HepG2 (cell line): ENCODE measurements at regions not wholly inside any gene's neighbourhood (a gene's known extent, or its start where the extent isn't known, plus 50 kb on each side); places are given as distances from the start of the nearest gene placed in this dataset.

Experiments used
- ATAC-seq: fragments of 200-7000 bp; cut with Tn5 transposase; 3 replicates; pipeline ENCODE4 v1.9.1; 2020; ENCODE audit warnings: mild to moderate bottlenecking, moderate library complexity
- BruUV-seq: library from RNA; stranded (reverse); fragments of 400-500 nt; replicated peaks from 2 replicates; lab custom pipeline; 2021; lab: Mats Ljungman, UMichigan
- CTCF ChIA-PET: fragments of 300-600 bp; formaldehyde crosslinking; extraction: SDS; loops from one replicate; lab custom pipeline; 2021; ENCODE audit warnings: low total read pairs, inconsistent platforms, low intra/inter-chr PET ratio; lab: Yijun Ruan, JAX
- POLR2A ChIA-PET: fragments of 350-600 bp; sonication (Branson Sonifier 250); formaldehyde crosslinking; loops from one replicate; lab custom pipeline; 2020; ENCODE audit warnings: antibody characterized with exemption, inconsistent platforms; lab: Yijun Ruan, JAX
- DNase-seq: peaks from one replicate; pipeline ENCODE4 v3.0.0-alpha.2; 2015; ENCODE audit warnings: low spot score
- FAIRE-seq: peaks from 3 replicates; lab custom pipeline; 2011; peaks lifted over from hg19 to GRCh38; lab: Jason Lieb, UNC
- H2AFZ ChIP-seq: one replicate; pipeline ENCODE4 v1.6.1; 2011; ENCODE audit warnings: low read length, inconsistent platforms
- H3K27ac ChIP-seq: fragments of 300-600 bp; 3 replicates; pipeline ENCODE4 v1.8.0; 2011; ENCODE audit warnings: mixed run types, mild to moderate bottlenecking, mixed read lengths, low read length, inconsistent platforms; ENCODE audit not compliant: insufficient read depth; ENCODE audit errors: extremely low read length
- H3K27me3 ChIP-seq, 2 experiments: fragments of 200-600 bp in 1 of 2; 2 replicates in 1 of 2; 3 replicates in 1 of 2; pipeline versions ENCODE4 v1.6.0 to v1.8.0; 2011; ENCODE audit warnings: low read length in 2 of 2, mild to moderate bottlenecking in 2 of 2, moderate library complexity in 2 of 2, inconsistent platforms in 1 of 2; ENCODE audit not compliant: insufficient read depth in 2 of 2, control insufficient read depth in 1 of 2
- H3K36me3 ChIP-seq, 2 experiments: fragments of 200-600 bp in 1 of 2; replicated peaks in 1 of 2; 2 replicates in 1 of 2; 3 replicates in 1 of 2; pipeline versions ENCODE4 v1.5.1 to v1.8.0; 2011; ENCODE audit warnings: low read length in 2 of 2, inconsistent platforms in 1 of 2; ENCODE audit not compliant: insufficient read depth in 2 of 2, control insufficient read depth in 1 of 2
- H3K4me1 ChIP-seq: 2 replicates; pipeline ENCODE4 v1.5.1; 2012; ENCODE audit warnings: low read length, inconsistent platforms; ENCODE audit not compliant: insufficient read depth
- H3K4me2 ChIP-seq: 2 replicates; pipeline ENCODE4 v1.6.0; 2011; ENCODE audit warnings: low read depth, low read length, inconsistent platforms
- H3K4me3 ChIP-seq, 3 experiments: fragments of 200-600 bp in 1 of 3; sonication (generic), shearing (Covaris generic) in 1 of 3; replicated peaks in 1 of 3; 2 replicates each; pipeline ENCODE4 v1.5.1; 2011 to 2016; ENCODE audit warnings: low read length in 3 of 3, inconsistent platforms in 2 of 3, low read depth in 2 of 3, mild to moderate bottlenecking in 2 of 3, control low read depth in 1 of 3, mixed read lengths in 1 of 3; ENCODE audit not compliant: insufficient read depth in 1 of 3
- H3K79me2 ChIP-seq: one replicate; pipeline ENCODE4 v1.6.1; 2011; ENCODE audit warnings: low read length, inconsistent platforms; ENCODE audit not compliant: insufficient read depth
- H3K9ac ChIP-seq: 2 replicates; pipeline ENCODE4 v1.6.0; 2011; ENCODE audit warnings: mild to moderate bottlenecking, low read depth, low read length, inconsistent platforms; ENCODE audit not compliant: insufficient read depth
- H3K9me3 ChIP-seq: 2 replicates; pipeline ENCODE4 v1.5.1; 2012; ENCODE audit warnings: mild to moderate bottlenecking, low read length
- H4K20me1 ChIP-seq: 2 replicates; pipeline ENCODE4 v1.6.0; 2011; ENCODE audit warnings: inconsistent platforms, mild to moderate bottlenecking, low read length, moderate library complexity; ENCODE audit not compliant: insufficient read depth
- KLF13 ChIP-seq: sonication (generic); formaldehyde crosslinking; IDR thresholded peaks from 2 replicates; pipeline ENCODE4 v1.4.0; 2020; ENCODE audit warnings: mild to moderate bottlenecking, missing genetic modification reagents
- RELA ChIP-seq: sonication (generic); formaldehyde crosslinking; IDR thresholded peaks from 2 replicates; pipeline ENCODE4 v1.4.0; 2020; ENCODE audit warnings: missing genetic modification reagents
- SPEN ChIP-seq: sonication (generic); formaldehyde crosslinking; IDR thresholded peaks from 2 replicates; pipeline ENCODE4 v1.5.1; 2020; ENCODE audit warnings: low read depth, mild to moderate bottlenecking, missing genetic modification reagents
- TEAD3 ChIP-seq: optimal IDR thresholded peaks from 2 replicates; pipeline ENCODE3; 2016; ENCODE audit warnings: borderline replicate concordance
- ZNF354B ChIP-seq: sonication (generic); formaldehyde crosslinking; IDR thresholded peaks from 2 replicates; pipeline ENCODE4 v1.8.0; 2022; ENCODE audit warnings: mild to moderate bottlenecking, missing genetic modification reagents
- ZNF839 ChIP-seq: sonication (generic); formaldehyde crosslinking; IDR thresholded peaks from 2 replicates; pipeline ENCODE4 v1.4.0; 2020; ENCODE audit warnings: missing genetic modification reagents, mild to moderate bottlenecking, borderline replicate concordance
- WGBS: methylation state at CpG from one replicate; pipeline ENCODE4 v1.1.6; 2017; ENCODE audit warnings: low lambda C conversion rate; 5-methylcytosine and 5-hydroxymethylcytosine counted together
- in situ Hi-C: cut with HindIII; loops from 2 replicates; pipeline ENCODE4 v1.10.0; 2017; ENCODE audit warnings: low pct_unique_long_range_greater_than_20kb; ENCODE audit not compliant: extremely low pct_ligation_motif_present
- intact Hi-C: fragments of 100-400 bp; cut with micrococcal nuclease; formaldehyde crosslinking; loops from one replicate; pipeline ENCODE4 v1.10.0; 2022; ENCODE audit not compliant: unreplicated experiment
- TF ChIP-seq, protein P1 (sequence below): sonication (generic); formaldehyde crosslinking; IDR thresholded peaks from 2 replicates; pipeline ENCODE4 v1.9.0; 2021; ENCODE audit warnings: mild to moderate bottlenecking, missing genetic modification reagents
- TF ChIP-seq, protein P2 (sequence below): sonication (generic); formaldehyde crosslinking; IDR thresholded peaks from 2 replicates; pipeline ENCODE4 v1.9.0; 2022; ENCODE audit warnings: low read depth, missing genetic modification reagents
- TF ChIP-seq, protein P3 (sequence below): IDR thresholded peaks from 2 replicates; pipeline ENCODE4 v1.6.1; 2018; ENCODE audit warnings: missing genetic modification reagents, mild to moderate bottlenecking, missing compliant biosample characterization
- TF ChIP-seq, protein P4 (sequence below): IDR thresholded peaks from 2 replicates; pipeline ENCODE4 v1.6.1; 2012; ENCODE audit warnings: low read length, improper control_type of control experiment

DNA sequence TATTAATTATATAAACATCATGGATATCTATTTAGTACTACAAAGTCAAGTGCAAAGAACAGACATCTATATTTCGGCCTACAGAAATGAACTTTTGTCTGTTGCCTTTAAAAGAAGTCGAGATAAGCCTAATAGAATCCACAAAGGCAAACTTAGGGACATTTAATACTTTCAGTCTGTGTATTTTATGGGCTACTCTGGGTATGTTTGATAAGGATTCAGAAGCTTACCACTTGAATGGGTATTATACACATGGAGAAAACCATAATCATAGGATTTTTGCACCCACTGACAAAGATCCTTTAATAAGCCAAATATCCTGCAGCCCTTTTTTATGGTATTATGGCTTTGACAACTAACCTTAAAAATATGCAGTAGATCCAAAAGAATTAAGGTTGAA, 224.8 kb downstream of the LMO4 start (continued):
- TF ChIP-seq, protein P1, sequence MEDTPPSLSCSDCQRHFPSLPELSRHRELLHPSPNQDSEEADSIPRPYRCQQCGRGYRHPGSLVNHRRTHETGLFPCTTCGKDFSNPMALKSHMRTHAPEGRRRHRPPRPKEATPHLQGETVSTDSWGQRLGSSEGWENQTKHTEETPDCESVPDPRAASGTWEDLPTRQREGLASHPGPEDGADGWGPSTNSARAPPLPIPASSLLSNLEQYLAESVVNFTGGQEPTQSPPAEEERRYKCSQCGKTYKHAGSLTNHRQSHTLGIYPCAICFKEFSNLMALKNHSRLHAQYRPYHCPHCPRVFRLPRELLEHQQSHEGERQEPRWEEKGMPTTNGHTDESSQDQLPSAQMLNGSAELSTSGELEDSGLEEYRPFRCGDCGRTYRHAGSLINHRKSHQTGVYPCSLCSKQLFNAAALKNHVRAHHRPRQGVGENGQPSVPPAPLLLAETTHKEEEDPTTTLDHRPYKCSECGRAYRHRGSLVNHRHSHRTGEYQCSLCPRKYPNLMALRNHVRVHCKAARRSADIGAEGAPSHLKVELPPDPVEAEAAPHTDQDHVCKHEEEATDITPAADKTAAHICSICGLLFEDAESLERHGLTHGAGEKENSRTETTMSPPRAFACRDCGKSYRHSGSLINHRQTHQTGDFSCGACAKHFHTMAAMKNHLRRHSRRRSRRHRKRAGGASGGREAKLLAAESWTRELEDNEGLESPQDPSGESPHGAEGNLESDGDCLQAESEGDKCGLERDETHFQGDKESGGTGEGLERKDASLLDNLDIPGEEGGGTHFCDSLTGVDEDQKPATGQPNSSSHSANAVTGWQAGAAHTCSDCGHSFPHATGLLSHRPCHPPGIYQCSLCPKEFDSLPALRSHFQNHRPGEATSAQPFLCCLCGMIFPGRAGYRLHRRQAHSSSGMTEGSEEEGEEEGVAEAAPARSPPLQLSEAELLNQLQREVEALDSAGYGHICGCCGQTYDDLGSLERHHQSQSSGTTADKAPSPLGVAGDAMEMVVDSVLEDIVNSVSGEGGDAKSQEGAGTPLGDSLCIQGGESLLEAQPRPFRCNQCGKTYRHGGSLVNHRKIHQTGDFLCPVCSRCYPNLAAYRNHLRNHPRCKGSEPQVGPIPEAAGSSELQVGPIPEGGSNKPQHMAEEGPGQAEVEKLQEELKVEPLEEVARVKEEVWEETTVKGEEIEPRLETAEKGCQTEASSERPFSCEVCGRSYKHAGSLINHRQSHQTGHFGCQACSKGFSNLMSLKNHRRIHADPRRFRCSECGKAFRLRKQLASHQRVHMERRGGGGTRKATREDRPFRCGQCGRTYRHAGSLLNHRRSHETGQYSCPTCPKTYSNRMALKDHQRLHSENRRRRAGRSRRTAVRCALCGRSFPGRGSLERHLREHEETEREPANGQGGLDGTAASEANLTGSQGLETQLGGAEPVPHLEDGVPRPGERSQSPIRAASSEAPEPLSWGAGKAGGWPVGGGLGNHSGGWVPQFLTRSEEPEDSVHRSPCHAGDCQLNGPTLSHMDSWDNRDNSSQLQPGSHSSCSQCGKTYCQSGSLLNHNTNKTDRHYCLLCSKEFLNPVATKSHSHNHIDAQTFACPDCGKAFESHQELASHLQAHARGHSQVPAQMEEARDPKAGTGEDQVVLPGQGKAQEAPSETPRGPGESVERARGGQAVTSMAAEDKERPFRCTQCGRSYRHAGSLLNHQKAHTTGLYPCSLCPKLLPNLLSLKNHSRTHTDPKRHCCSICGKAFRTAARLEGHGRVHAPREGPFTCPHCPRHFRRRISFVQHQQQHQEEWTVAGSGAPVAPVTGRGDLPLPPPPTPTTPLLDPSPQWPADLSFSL: no peak

DNA sequence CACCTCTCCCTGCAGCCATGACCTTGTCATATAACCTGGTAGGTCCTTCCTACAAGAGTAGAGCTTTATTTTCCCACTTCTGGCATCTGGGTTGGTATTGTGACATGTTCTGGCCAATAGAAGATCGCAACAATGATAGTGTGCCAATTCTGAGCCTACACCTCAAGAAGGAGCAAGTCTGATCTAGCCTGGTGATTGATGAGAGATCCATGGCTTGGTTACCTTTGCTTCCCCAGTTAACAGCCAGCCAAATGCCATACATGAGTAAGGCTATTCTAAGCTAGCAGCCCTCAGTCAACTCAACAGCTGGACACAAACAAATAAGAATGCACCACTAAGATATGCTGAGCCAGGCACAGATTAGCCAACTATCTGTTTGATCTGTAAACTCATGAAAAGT, 226.7 kb downstream of the LMO4 start:
- ChIA-PET CTCF (no interaction called here), POLR2A (no interaction called here)
- Histone ChIP-seq H3K4me3 (no peak overlapping the region), H3K9ac (no peak overlapping the region), H3K79me2 (no peaks in the 10 kb centered on the region), H2AFZ (no peak overlapping the region), H4K20me1 (no peaks in the 10 kb centered on the region), H3K4me2 (no peak overlapping the region)
- TF ChIP-seq, protein P2, sequence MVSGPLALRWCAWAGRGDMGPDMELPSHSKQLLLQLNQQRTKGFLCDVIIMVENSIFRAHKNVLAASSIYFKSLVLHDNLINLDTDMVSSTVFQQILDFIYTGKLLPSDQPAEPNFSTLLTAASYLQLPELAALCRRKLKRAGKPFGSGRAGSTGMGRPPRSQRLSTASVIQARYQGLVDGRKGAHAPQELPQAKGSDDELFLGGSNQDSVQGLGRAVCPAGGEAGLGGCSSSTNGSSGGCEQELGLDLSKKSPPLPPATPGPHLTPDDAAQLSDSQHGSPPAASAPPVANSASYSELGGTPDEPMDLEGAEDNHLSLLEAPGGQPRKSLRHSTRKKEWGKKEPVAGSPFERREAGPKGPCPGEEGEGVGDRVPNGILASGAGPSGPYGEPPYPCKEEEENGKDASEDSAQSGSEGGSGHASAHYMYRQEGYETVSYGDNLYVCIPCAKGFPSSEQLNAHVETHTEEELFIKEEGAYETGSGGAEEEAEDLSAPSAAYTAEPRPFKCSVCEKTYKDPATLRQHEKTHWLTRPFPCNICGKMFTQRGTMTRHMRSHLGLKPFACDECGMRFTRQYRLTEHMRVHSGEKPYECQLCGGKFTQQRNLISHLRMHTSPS (CRISPR knock-in tag): no peak
- TF ChIP-seq ZNF839 (CRISPR knock-in tag): no peak
- no peak for TF ChIP-seq KLF13 (CRISPR knock-in tag)
- no peak for TF ChIP-seq RELA (CRISPR knock-in tag)
- TF ChIP-seq ZNF354B (CRISPR knock-in tag): no peak
- TF ChIP-seq SPEN (CRISPR knock-in tag): no peak
- TF ChIP-seq, protein P3, sequence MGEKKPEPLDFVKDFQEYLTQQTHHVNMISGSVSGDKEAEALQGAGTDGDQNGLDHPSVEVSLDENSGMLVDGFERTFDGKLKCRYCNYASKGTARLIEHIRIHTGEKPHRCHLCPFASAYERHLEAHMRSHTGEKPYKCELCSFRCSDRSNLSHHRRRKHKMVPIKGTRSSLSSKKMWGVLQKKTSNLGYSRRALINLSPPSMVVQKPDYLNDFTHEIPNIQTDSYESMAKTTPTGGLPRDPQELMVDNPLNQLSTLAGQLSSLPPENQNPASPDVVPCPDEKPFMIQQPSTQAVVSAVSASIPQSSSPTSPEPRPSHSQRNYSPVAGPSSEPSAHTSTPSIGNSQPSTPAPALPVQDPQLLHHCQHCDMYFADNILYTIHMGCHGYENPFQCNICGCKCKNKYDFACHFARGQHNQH (CRISPR knock-in tag): no peak
- TF ChIP-seq TEAD3 (CRISPR knock-in tag): no peak
- TF ChIP-seq, protein P4, sequence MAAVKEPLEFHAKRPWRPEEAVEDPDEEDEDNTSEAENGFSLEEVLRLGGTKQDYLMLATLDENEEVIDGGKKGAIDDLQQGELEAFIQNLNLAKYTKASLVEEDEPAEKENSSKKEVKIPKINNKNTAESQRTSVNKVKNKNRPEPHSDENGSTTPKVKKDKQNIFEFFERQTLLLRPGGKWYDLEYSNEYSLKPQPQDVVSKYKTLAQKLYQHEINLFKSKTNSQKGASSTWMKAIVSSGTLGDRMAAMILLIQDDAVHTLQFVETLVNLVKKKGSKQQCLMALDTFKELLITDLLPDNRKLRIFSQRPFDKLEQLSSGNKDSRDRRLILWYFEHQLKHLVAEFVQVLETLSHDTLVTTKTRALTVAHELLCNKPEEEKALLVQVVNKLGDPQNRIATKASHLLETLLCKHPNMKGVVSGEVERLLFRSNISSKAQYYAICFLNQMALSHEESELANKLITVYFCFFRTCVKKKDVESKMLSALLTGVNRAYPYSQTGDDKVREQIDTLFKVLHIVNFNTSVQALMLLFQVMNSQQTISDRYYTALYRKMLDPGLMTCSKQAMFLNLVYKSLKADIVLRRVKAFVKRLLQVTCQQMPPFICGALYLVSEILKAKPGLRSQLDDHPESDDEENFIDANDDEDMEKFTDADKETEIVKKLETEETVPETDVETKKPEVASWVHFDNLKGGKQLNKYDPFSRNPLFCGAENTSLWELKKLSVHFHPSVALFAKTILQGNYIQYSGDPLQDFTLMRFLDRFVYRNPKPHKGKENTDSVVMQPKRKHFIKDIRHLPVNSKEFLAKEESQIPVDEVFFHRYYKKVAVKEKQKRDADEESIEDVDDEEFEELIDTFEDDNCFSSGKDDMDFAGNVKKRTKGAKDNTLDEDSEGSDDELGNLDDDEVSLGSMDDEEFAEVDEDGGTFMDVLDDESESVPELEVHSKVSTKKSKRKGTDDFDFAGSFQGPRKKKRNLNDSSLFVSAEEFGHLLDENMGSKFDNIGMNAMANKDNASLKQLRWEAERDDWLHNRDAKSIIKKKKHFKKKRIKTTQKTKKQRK: no peak
- TF ChIP-seq, all 625 proteins: peak for 0
- Histone ChIP-seq H3K27ac (no peak overlapping the region), H3K27me3 (no peaks in the 10 kb centered on the region), H3K9me3 (no peaks in the 10 kb centered on the region), H3K36me3 (no peaks in the 10 kb centered on the region), H3K4me1 (no peaks in the 10 kb centered on the region)
- ATAC-seq: no peak
- intact Hi-C loops: no loop called here
- BruUV-seq: no TSS peak
- whole genome bisulfite sequencing: 0% methylated on average over 1 of the region's 1 CpG
- no peak for DNase-seq
- FAIRE-seq: no peak
- in situ Hi-C loops: no loop called here
